Esophagus squamous epithelium (tissue), 5 donors: ENCODE measurements at regions not wholly inside any gene's neighbourhood (a gene's known extent, or its start where the extent isn't known, plus 50 kb on each side); places are given as distances from the start of the nearest gene placed in this dataset.
A peak's percentile ranks its signal among the peaks of the same experiment; 100 is the strongest.

ENCODE experiments used
- DNase-seq: peaks from one replicate; lab custom pipeline; 2025; lab: John Stamatoyannopoulos, UW
- H3K27ac ChIP-seq, 4 donors: fragments of 200-600 bp; sonication (generic); one replicate each; pipeline ENCODE4 v1.5.1; 2016 to 2019; ENCODE audit warnings: mild to moderate bottlenecking in 1 of 4
- H3K27me3 ChIP-seq, 4 donors: fragments of 200-600 bp; sonication (generic); 1 replicate in 3 of 4; 2 replicates in 1 of 4; pipeline versions ENCODE4 v1.5.1 to v1.6.0; 2017 to 2021; ENCODE audit warnings: antibody characterized with exemption in 1 of 4
- H3K36me3 ChIP-seq, 3 donors: fragments of 200-600 bp; sonication (generic); one replicate each; pipeline ENCODE4 v1.5.1; 2016 to 2019
- H3K4me1 ChIP-seq, 3 donors: fragments of 200-600 bp; sonication (generic); one replicate each; pipeline ENCODE4 v1.5.1; 2017 to 2019
- H3K4me3 ChIP-seq, 4 donors: fragments of 200-600 bp; sonication (generic); 1 replicate in 3 of 4; 2 replicates in 1 of 4; pipeline ENCODE4 v1.5.1; 2016 to 2019; ENCODE audit warnings: mild to moderate bottlenecking in 2 of 4, moderate library complexity in 1 of 4
- H3K9me3 ChIP-seq, 3 donors: fragments of 200-600 bp; sonication (generic); one replicate each; pipeline ENCODE4 v1.5.1; 2016 to 2019
- POLR2A ChIP-seq, 4 donors: fragments of 450-650 bp; IDR thresholded peaks; one replicate each; pipeline ENCODE4 v1.6.1; 2017; ENCODE audit warnings: antibody characterized with exemption in 4 of 4, mild to moderate bottlenecking in 4 of 4, moderate library complexity in 3 of 4
- WGBS, 2 donors: methylation state at CpG; one replicate each; pipeline ENCODE4 v1.1.5; 2018; 5-methylcytosine and 5-hydroxymethylcytosine counted together
- intact Hi-C: fragments of 100-400 bp; cut with DNase I; formaldehyde crosslinking; loops from one replicate; pipeline ENCODE4 v1.15.0; 2022
- TF ChIP-seq, protein P1 (sequence below), 6 experiments: fragments of 450-650 bp in 4 of 6; fragments of 200-600 bp in 2 of 6; sonication (generic) in 2 of 6; IDR thresholded peaks; one replicate each; pipeline ENCODE4 v1.5.1; 2016 to 2019; ENCODE audit warnings: antibody characterized with exemption in 6 of 6, mild to moderate bottlenecking in 4 of 6, moderate library complexity in 4 of 6
- donor health status: DM: yes; HTN: yes; CAD: no.

DNA sequence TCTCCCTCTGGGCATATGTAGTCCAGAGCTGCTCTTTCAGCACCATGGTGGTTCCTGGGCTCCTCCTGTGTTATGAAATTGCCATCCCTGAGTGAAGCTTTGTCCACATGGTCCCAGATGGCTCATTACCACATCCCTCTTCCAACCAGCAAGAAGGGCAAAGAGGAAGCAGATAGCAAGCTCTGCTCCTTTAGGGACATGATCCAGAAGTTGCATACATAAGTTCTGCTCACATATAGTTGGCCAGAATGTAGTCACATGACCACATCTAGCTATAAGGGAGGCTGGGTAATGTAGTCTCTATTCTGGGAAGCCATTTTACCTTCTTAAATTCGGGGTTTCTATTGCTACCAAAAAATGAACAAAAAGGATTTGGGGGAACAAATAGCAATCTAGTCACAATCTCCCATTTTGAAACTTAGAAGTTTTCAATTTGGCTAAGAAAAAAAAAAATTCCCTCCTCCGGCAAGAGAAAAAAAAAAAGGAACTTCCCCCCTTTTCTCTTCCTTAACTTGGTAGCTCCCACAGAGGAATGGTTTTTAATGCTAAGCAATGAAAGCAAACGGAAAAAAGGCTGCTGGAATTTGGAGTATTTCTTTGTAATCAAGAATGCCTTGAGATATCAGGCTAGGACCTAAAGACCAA lies 88.2 kb upstream of the USP9X start:
- H3K4me1 ChIP-seq: peaks cover 0 to 6% (median 0%) of the 10 kb centered on the region in 3 donors
- no peaks in the 10 kb centered on the region for H3K27me3 ChIP-seq
- intact Hi-C loops: no loop called here
- no peak overlapping the region for H3K4me3 ChIP-seq
- TF ChIP-seq POLR2A (IDR thresholded peaks at IDR 0.05): no peak
- DNase-seq: no peak
- no peaks in the 10 kb centered on the region for H3K36me3 ChIP-seq
- H3K9me3 ChIP-seq: no peaks in the 10 kb centered on the region
- peak overlapping the region in 1 of 4 donors; percentile 29 for H3K27ac ChIP-seq
- 10 to 19% methylated on average over 3 of the region's 3 CpGs for WGBS, 2 donors

DNA sequence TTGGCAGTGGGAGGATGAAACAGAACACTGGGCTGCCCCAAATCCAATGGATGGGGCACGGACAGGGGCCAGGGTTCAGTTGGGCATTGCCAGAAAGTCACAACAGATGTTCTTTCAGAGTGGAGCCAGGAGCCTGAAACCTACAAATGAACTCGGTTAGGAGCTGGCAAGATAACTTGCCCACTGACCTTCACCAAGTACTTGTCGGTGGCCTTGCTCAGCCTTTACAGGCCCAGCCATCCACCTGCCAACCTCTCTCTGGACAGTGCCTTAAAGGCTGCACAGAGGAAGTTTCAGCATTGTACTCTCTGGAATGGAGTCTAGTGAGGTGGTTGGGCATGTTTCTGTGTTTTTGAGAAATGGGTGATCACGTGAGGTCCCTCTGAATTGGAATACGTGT lies 87.1 kb upstream of the USP9X start:
- Histone ChIP-seq H3K9me3 (no peaks in the 10 kb centered on the region), H3K36me3 (no peaks in the 10 kb centered on the region), H3K27me3 (no peaks in the 10 kb centered on the region), H3K4me1 (peaks cover 0 to 17% (median 0%) of the 10 kb centered on the region in 3 donors), H3K4me3 (no peak overlapping the region), H3K27ac (no peak overlapping the region)
- intact Hi-C loops: no loop called here
- TF ChIP-seq, protein P1, sequence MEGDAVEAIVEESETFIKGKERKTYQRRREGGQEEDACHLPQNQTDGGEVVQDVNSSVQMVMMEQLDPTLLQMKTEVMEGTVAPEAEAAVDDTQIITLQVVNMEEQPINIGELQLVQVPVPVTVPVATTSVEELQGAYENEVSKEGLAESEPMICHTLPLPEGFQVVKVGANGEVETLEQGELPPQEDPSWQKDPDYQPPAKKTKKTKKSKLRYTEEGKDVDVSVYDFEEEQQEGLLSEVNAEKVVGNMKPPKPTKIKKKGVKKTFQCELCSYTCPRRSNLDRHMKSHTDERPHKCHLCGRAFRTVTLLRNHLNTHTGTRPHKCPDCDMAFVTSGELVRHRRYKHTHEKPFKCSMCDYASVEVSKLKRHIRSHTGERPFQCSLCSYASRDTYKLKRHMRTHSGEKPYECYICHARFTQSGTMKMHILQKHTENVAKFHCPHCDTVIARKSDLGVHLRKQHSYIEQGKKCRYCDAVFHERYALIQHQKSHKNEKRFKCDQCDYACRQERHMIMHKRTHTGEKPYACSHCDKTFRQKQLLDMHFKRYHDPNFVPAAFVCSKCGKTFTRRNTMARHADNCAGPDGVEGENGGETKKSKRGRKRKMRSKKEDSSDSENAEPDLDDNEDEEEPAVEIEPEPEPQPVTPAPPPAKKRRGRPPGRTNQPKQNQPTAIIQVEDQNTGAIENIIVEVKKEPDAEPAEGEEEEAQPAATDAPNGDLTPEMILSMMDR (IDR thresholded peaks at IDR 0.05): no peak
- no peak for TF ChIP-seq POLR2A (IDR thresholded peaks at IDR 0.05)
- WGBS, 2 donors: 82 to 100% methylated on average over 1 to 5 of the region's 5 CpGs
- no peak for DNase-seq

DNA sequence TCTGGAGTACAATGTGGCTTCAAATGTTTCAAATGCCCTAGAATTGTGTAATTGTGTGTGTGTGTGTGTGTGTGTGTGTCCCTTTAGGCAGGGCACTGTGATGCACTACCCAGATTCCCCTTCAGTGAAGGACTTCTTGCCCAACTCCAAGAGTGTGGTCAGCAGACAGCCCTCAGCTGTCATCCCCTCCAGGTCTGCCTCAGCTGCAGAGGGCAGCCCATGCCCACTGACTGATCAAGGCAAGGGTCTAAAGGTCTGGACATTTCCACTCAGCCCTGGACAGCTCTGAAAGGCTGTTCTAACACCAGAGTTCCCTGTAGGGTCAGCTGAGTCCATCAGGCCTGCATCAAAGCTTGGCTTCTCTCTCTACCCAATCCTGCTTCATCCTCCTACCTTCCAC lies 83.9 kb upstream of the USP9X start:
- H3K4me3 ChIP-seq: no peak overlapping the region
- H3K9me3 ChIP-seq: no peaks in the 10 kb centered on the region
- no peaks in the 10 kb centered on the region for H3K27me3 ChIP-seq
- peaks cover 0 to 19% (median 0%) of the 10 kb centered on the region in 3 donors for H3K4me1 ChIP-seq
- no peak for DNase-seq
- peak overlapping the region in 2 of 4 donors; percentile 29 to 38 for H3K27ac ChIP-seq
- no peaks in the 10 kb centered on the region for H3K36me3 ChIP-seq
- TF ChIP-seq POLR2A (IDR thresholded peaks at IDR 0.05): no peak
- TF ChIP-seq, protein P1 (IDR thresholded peaks at IDR 0.05): no peak
- intact Hi-C loops: no loop called here

DNA sequence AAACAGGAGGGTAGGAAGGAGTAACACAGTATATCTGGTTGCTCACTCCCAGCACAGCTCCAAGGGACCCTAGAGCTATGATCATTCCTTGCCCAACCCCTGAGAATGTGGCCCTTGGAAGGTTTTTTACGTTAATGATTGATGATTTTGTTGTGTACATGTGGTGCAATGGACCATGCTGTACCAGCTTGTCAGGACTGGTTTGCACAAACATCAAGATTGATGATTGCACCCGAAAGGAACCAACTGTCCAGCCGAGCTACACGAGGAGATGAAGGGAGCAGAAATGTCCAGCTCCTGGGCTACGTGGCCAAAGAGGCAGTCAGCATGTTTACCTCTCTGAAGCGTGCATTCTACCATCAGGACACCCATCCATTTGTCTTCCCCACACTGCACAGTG lies 83.2 kb upstream of the USP9X start:
- Histone ChIP-seq H3K36me3 (no peaks in the 10 kb centered on the region), H3K9me3 (no peaks in the 10 kb centered on the region), H3K27ac (peak overlapping the region in 2 of 4 donors; percentile 38 to 68), H3K4me1 (peaks cover 0 to 19% (median 0%) of the 10 kb centered on the region in 3 donors), H3K27me3 (no peaks in the 10 kb centered on the region), H3K4me3 (no peak overlapping the region)
- no peak for DNase-seq
- TF ChIP-seq, protein P1 (IDR thresholded peaks at IDR 0.05): no peak
- 23 to 51% methylated on average over 5 to 6 of the region's 6 CpGs for WGBS, 2 donors
- intact Hi-C loops: no loop called here

DNA sequence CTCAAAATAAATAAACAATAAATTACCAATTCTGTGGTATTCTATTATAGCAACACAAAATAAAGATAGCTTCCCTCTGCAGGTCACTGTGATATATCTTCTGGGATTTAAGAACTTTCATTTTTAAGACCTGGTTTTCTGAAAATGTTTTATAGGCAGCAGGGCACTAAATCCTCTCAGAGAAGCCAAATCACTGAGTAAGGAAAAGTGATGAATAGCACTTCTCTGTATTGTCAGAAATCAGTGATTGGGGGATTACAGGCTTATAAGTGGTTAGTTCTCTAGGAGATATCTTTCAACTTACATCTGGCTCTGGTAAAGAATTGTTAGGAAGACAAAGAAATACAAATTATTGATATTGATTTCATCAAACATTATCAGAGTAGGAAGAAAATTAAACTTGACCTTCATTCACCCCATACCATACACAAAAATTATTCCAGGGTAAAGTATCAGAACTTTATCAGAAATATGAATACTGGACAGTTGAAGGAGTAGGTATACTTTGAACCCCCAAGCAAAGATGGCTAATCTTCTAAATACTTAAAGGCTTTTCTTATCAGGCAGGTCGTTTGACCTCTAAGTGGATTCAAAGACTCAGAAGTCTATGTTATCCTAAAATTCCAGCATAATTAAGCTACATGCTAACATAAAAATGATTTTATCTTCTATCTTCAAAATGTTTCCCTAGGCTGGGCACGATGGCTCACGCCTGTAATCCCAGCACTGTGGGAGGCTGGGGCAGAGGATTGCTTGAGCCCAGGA lies 81.6 kb upstream of the USP9X start:
- Histone ChIP-seq H3K27me3 (no peaks in the 10 kb centered on the region), H3K36me3 (no peaks in the 10 kb centered on the region), H3K27ac (no peak overlapping the region), H3K4me1 (peaks cover 0 to 19% (median 0%) of the 10 kb centered on the region in 3 donors), H3K4me3 (no peak overlapping the region), H3K9me3 (no peaks in the 10 kb centered on the region)
- 81 to 89% methylated on average over 3 of the region's 3 CpGs for WGBS, 2 donors
- intact Hi-C loops: no loop called here
- no peak for DNase-seq
- TF ChIP-seq POLR2A (IDR thresholded peaks at IDR 0.05): no peak
- TF ChIP-seq, protein P1 (IDR thresholded peaks at IDR 0.05): no peak
